ENCODE measurements at regions not wholly inside any gene's neighbourhood (a gene's known extent, or its start where the extent isn't known, plus 50 kb on each side); places are given as distances from the start of the nearest gene placed in this dataset.

GRCh38 chr2:129050101-129050500 is 731.4 kb upstream of the HS6ST1 start:
- POLR2A ChIA-PET: no interaction called here
- H3K4me3 ChIP-seq (ENCODE audit: low read depth, low read length): no peak overlapping the region

GRCh38 chr2:129055242-129055641 is 736.6 kb upstream of the HS6ST1 start:
- POLR2A ChIA-PET: no interaction called here
- TF ChIP-seq CTCF (IDR thresholded peaks at IDR 0.05; ENCODE audit: low read depth, low read length): no peak
- H3K27ac ChIP-seq (ENCODE audit: low read depth, low read length): no peak overlapping the region
- no peak for DNase-seq (ENCODE audit: low read depth, low spot score)
- no peak overlapping the region for H3K4me3 ChIP-seq (ENCODE audit: low read depth, low read length)
- no peaks in the 10 kb centered on the region for H3K27me3 ChIP-seq (ENCODE audit: control insufficient read depth, insufficient read depth, low read length)
- peaks cover 10% of the 10 kb centered on the region; the same call in 1 of the 2 replicates for H3K9me3 ChIP-seq (ENCODE audit: control insufficient read depth, insufficient read depth, low read length)
- CTCF ChIA-PET: no interaction called here

More at GRCh38 chr2:129050101-129050500, 731.4 kb upstream of the HS6ST1 start:
- no peak for DNase-seq (ENCODE audit: low read depth, low spot score)
- CTCF ChIA-PET: no interaction called here
- no peak for TF ChIP-seq CTCF (IDR thresholded peaks at IDR 0.05; ENCODE audit: low read depth, low read length)
- H3K27ac ChIP-seq (ENCODE audit: low read depth, low read length): no peak overlapping the region
- H3K9me3 ChIP-seq (ENCODE audit: control insufficient read depth, insufficient read depth, low read length): no peaks in the 10 kb centered on the region
- no peaks in the 10 kb centered on the region for H3K27me3 ChIP-seq (ENCODE audit: control insufficient read depth, insufficient read depth, low read length)

- Histone ChIP-seq H3K27ac (ENCODE audit: low read depth, low read length) (no peak overlapping the region), H3K27me3 (ENCODE audit: control insufficient read depth, insufficient read depth, low read length) (no peaks in the 10 kb centered on the region), H3K4me3 (ENCODE audit: low read depth, low read length) (no peak overlapping the region), H3K9me3 (ENCODE audit: control insufficient read depth, insufficient read depth, low read length) (peaks cover 10% of the 10 kb centered on the region; the same call in 1 of the 2 replicates)
- CTCF ChIA-PET: no interaction called here
- no peak for TF ChIP-seq CTCF (IDR thresholded peaks at IDR 0.05; ENCODE audit: low read depth, low read length)
- POLR2A ChIA-PET: no interaction called here
- no peak for DNase-seq (ENCODE audit: low read depth, low spot score)
Observed at GRCh38 chr2:129055824-129056223, 737.2 kb upstream of the HS6ST1 start.

- Histone ChIP-seq H3K4me3 (ENCODE audit: low read depth, low read length) (no peak overlapping the region), H3K27me3 (ENCODE audit: control insufficient read depth, insufficient read depth, low read length) (no peaks in the 10 kb centered on the region), H3K9me3 (ENCODE audit: control insufficient read depth, insufficient read depth, low read length) (peaks cover 10% of the 10 kb centered on the region; the same call in 1 of the 2 replicates), H3K27ac (ENCODE audit: low read depth, low read length) (no peak overlapping the region)
- CTCF ChIA-PET: no interaction called here
- no peak for DNase-seq (ENCODE audit: low read depth, low spot score)
- POLR2A ChIA-PET: no interaction called here
- no peak for TF ChIP-seq CTCF (IDR thresholded peaks at IDR 0.05; ENCODE audit: low read depth, low read length)
Observed at GRCh38 chr2:129056309-129056958, 737.8 kb upstream of the HS6ST1 start.

- no peak overlapping the region for H3K27ac ChIP-seq (ENCODE audit: low read depth, low read length)
- CTCF ChIA-PET: no interaction called here
- H3K4me3 ChIP-seq (ENCODE audit: low read depth, low read length): no peak overlapping the region
- H3K9me3 ChIP-seq (ENCODE audit: control insufficient read depth, insufficient read depth, low read length): peaks cover 10% of the 10 kb centered on the region; the same call in 1 of the 2 replicates
- no peak for TF ChIP-seq CTCF (IDR thresholded peaks at IDR 0.05; ENCODE audit: low read depth, low read length)
- POLR2A ChIA-PET: no interaction called here
- no peak for DNase-seq (ENCODE audit: low read depth, low spot score)
- no peaks in the 10 kb centered on the region for H3K27me3 ChIP-seq (ENCODE audit: control insufficient read depth, insufficient read depth, low read length)
Observed at GRCh38 chr2:129056959-129057317, 738.3 kb upstream of the HS6ST1 start.

Measured in AG04450 (cell line).